HCT116 (cell line): ENCODE measurements at regions not wholly inside any gene's neighbourhood (a gene's known extent, or its start where the extent isn't known, plus 50 kb on each side); places are given as distances from the start of the nearest gene placed in this dataset.

ENCODE experiments used
- ATAC-seq: fragments of 200-7000 bp; cut with Tn5 transposase; 2 replicates; pipeline ENCODE4 v1.9.1; 2020; ENCODE audit warnings: mild to moderate bottlenecking, moderate library complexity
- BruUV-seq: library from RNA; stranded (reverse); fragments of 400-500 nt; replicated peaks from 2 replicates; lab custom pipeline; 2021; lab: Mats Ljungman, UMichigan
- CTCF ChIA-PET: fragments of 300-600 bp; sonication (Branson Sonifier 250); formaldehyde crosslinking; loops from one replicate; lab custom pipeline; 2021; ENCODE audit warnings: antibody characterized with exemption; lab: Charles Lee
- POLR2A ChIA-PET: fragments of 300-600, 350-600 bp; sonication (Branson Sonifier 250); formaldehyde crosslinking; loops from one replicate; lab custom pipeline; 2021; ENCODE audit warnings: antibody characterized with exemption; lab: Charles Lee
- RAD21 ChIA-PET, 2 experiments: fragments of 300-600 bp; sonication (Branson Sonifier 250); formaldehyde crosslinking; loops; one replicate each; lab custom pipeline; 2023; ENCODE audit warnings: low total read pairs in 2 of 2; ENCODE audit not compliant: uncharacterized antibody in 2 of 2, unreplicated experiment in 2 of 2, low non-redundant PET in 1 of 2; lab: Charles Lee
- DNase-seq: peaks from one replicate; pipeline ENCODE4 v3.0.0-alpha.2; 2010; ENCODE audit warnings: low read depth, low spot score
- H2AFZ ChIP-seq: fragments of 200-600 bp; shearing (Covaris generic), sonication (generic); 2 replicates; pipeline ENCODE4 v1.6.1; 2017; ENCODE audit warnings: low read depth, mixed run types, mixed read lengths, antibody characterized with exemption, low read length; ENCODE audit not compliant: poor library complexity, severe bottlenecking
- H3K27ac ChIP-seq: 2 replicates; pipeline ENCODE4 v1.5.1; 2012; ENCODE audit warnings: low read depth, low read length
- H3K27me3 ChIP-seq: fragments of 200-600 bp; sonication (generic); 2 replicates; pipeline ENCODE4 v1.6.1; 2016; ENCODE audit warnings: mixed run types, low read length, mixed read lengths; ENCODE audit not compliant: insufficient read depth
- H3K36me3 ChIP-seq, 2 experiments: fragments of 200-500 bp in 1 of 2; fragments of 200-600 bp in 1 of 2; sonication (Bioruptor generic) in 1 of 2; sonication (generic) in 1 of 2; 2 replicates each; pipeline versions ENCODE4 v1.5.1 to v1.6.1; 2014 to 2016; ENCODE audit warnings: low read length in 2 of 2, inconsistent platforms in 1 of 2, mixed read lengths in 1 of 2, mixed run types in 1 of 2; ENCODE audit not compliant: insufficient read depth in 2 of 2, control insufficient read depth in 1 of 2
- H3K4me1 ChIP-seq, 2 experiments: fragments of 200-600 bp in 1 of 2; sonication (generic) in 1 of 2; 2 replicates each; pipeline versions ENCODE4 v1.5.1 to v1.6.1; 2012 to 2017; ENCODE audit warnings: low read length in 2 of 2, inconsistent platforms in 1 of 2, mild to moderate bottlenecking in 1 of 2, mixed read lengths in 1 of 2, mixed run types in 1 of 2, moderate library complexity in 1 of 2; ENCODE audit not compliant: insufficient read depth in 2 of 2, control insufficient read depth in 1 of 2
- H3K4me2 ChIP-seq: fragments of 200-600 bp; sonication (generic); 2 replicates; pipeline ENCODE4 v1.6.1; 2017; ENCODE audit warnings: mixed run types, low read length, mixed read lengths
- H3K4me3 ChIP-seq, 2 experiments: fragments of 200-600 bp in 1 of 2; sonication (generic) in 1 of 2; replicated peaks in 1 of 2; 2 replicates each; pipeline ENCODE4 v1.5.1; 2011 to 2016; ENCODE audit warnings: low read length in 2 of 2, control low read depth in 1 of 2, low read depth in 1 of 2, mild to moderate bottlenecking in 1 of 2, mixed read lengths in 1 of 2, mixed run types in 1 of 2
- H3K79me2 ChIP-seq: fragments of 200-600 bp; sonication (generic); 2 replicates; pipeline ENCODE4 v1.6.1; 2017; ENCODE audit warnings: mild to moderate bottlenecking, mixed run types, low read length, moderate library complexity, mixed read lengths; ENCODE audit not compliant: insufficient read depth
- H3K9ac ChIP-seq: fragments of 200-600 bp; sonication (generic); 2 replicates; pipeline ENCODE4 v1.6.1; 2016; ENCODE audit warnings: low read length, mixed read lengths
- H3K9me2 ChIP-seq: fragments of 200-600 bp; sonication (generic), shearing (Covaris generic); 2 replicates; pipeline ENCODE4 v1.6.1; 2017; ENCODE audit warnings: mixed run types, mild to moderate bottlenecking, moderate library complexity; ENCODE audit not compliant: insufficient read depth
- H3K9me3 ChIP-seq, 2 experiments: fragments of 200-500 bp in 1 of 2; fragments of 200-600 bp in 1 of 2; sonication (Bioruptor generic) in 1 of 2; sonication (generic) in 1 of 2; 2 replicates each; pipeline ENCODE4 v1.6.1; 2014 to 2017; ENCODE audit warnings: low read length in 2 of 2, mixed read lengths in 2 of 2, inconsistent platforms in 1 of 2, low read depth in 1 of 2, mild to moderate bottlenecking in 1 of 2, mixed run types in 1 of 2, moderate library complexity in 1 of 2; ENCODE audit not compliant: control insufficient read depth in 1 of 2, insufficient read depth in 1 of 2
- H4K20me1 ChIP-seq: fragments of 200-600 bp; sonication (generic), shearing (Covaris generic); 2 replicates; pipeline ENCODE4 v1.6.1; 2017; ENCODE audit warnings: mixed run types, mild to moderate bottlenecking, moderate library complexity; ENCODE audit not compliant: insufficient read depth
- EGR1 ChIP-seq: IDR thresholded peaks from 2 replicates; pipeline ENCODE4 v1.6.1; 2012; ENCODE audit warnings: low read depth
- ELF1 ChIP-seq: IDR thresholded peaks from 2 replicates; pipeline ENCODE4 v1.6.1; 2012; ENCODE audit warnings: low read depth, borderline replicate concordance
- EZH2 ChIP-seq: fragments of 200-600 bp; sonication (generic); IDR thresholded peaks from 2 replicates; pipeline ENCODE4 v1.6.1; 2017; ENCODE audit warnings: antibody characterized with exemption, mixed run types
- EZH2phosphoT487 ChIP-seq: fragments of 200-600 bp; IDR thresholded peaks from 2 replicates; pipeline ENCODE4 v1.6.1; 2018; ENCODE audit warnings: antibody characterized with exemption, borderline replicate concordance
- FOSL1 ChIP-seq: IDR thresholded peaks from 2 replicates; pipeline ENCODE4 v1.6.1; 2012; ENCODE audit warnings: low read depth
- JUND ChIP-seq: IDR thresholded peaks from 2 replicates; pipeline ENCODE4 v1.6.1; 2012
- MAX ChIP-seq: IDR thresholded peaks from 2 replicates; pipeline ENCODE4 v1.6.1; 2012
- POLR2A ChIP-seq: IDR thresholded peaks from 2 replicates; pipeline ENCODE4 v1.7.0; 2011; ENCODE audit warnings: borderline replicate concordance; ENCODE audit not compliant: insufficient read depth, insufficient read length; ENCODE audit errors: extremely low read depth
- POLR2AphosphoS5 ChIP-seq: IDR thresholded peaks from 2 replicates; pipeline ENCODE4 v1.6.1; 2011; ENCODE audit warnings: mild to moderate bottlenecking, low read depth, low read length, moderate library complexity
- RAD21 ChIP-seq: IDR thresholded peaks from 2 replicates; pipeline ENCODE4 v1.6.1; 2012; ENCODE audit warnings: low read depth, mild to moderate bottlenecking
- SP1 ChIP-seq: IDR thresholded peaks from 2 replicates; pipeline ENCODE4 v1.6.1; 2012; ENCODE audit warnings: low read depth
- SRF ChIP-seq: IDR thresholded peaks from 2 replicates; pipeline ENCODE4 v1.6.1; 2012; ENCODE audit warnings: low read depth
- TCF7L2 ChIP-seq: IDR thresholded peaks from 2 replicates; pipeline ENCODE4 v1.7.0; 2011; ENCODE audit warnings: borderline replicate concordance, inconsistent platforms; ENCODE audit not compliant: insufficient read depth, insufficient read length; ENCODE audit errors: extremely low read depth
- YY1 ChIP-seq: IDR thresholded peaks from 2 replicates; pipeline ENCODE4 v1.6.1; 2011; ENCODE audit warnings: low read length, low read depth, moderate library complexity, mild to moderate bottlenecking; ENCODE audit not compliant: insufficient replicate concordance; ENCODE audit errors: extremely low read depth
- ZFX ChIP-seq: fragments of 450-650 bp; IDR thresholded peaks from 2 replicates; pipeline ENCODE4 v1.6.1; 2017
- intact Hi-C: fragments of 100-400 bp; cut with micrococcal nuclease; formaldehyde crosslinking; loops from 2 replicates; pipeline ENCODE4 v1.10.0; 2022
- TF ChIP-seq, protein P1 (sequence below): IDR thresholded peaks from 2 replicates; pipeline ENCODE4 v1.6.1; 2011; ENCODE audit warnings: mild to moderate bottlenecking, low read length, moderate library complexity; ENCODE audit not compliant: insufficient replicate concordance; ENCODE audit errors: extremely low read depth
- TF ChIP-seq, protein P2 (sequence below): IDR thresholded peaks from 2 replicates; pipeline ENCODE4 v1.6.1; 2012

DNA sequence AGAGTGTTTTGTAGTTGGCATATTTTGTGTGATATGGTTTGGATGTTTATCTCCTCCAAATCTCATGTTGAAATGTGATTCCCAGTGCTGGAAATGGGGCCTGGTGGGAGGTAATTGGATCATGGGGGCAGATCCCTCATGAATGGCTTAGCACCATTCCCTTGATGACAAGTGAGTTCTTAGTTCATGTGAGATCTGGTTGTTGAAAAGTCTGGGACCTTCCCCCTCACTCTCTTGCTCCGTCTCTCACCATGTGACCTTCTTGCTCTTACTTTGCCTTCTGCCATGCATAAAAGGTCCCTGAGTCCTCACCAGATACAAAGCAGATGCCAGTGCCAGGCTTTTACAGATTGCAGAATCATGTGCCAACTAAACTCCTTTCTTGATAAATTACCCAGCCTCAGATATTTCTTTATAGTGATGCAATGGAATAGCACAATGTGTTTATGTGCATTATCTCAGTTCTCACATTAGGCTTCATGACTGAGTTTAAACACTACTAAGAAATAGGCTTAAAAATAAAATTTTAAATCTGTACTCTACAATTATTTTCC is 1348.8 kb downstream of the STIM2 start:
- Histone ChIP-seq H3K9me3 (no peaks in the 10 kb centered on the region), H3K36me3 (no peaks in the 10 kb centered on the region), H2AFZ (no peak overlapping the region), H3K27me3 (no peaks in the 10 kb centered on the region), H3K9ac (no peak overlapping the region), H4K20me1 (no peaks in the 10 kb centered on the region), H3K9me2 (no peaks in the 10 kb centered on the region), H3K79me2 (no peaks in the 10 kb centered on the region), H3K4me1 (no peaks in the 10 kb centered on the region), H3K27ac (no peak overlapping the region), H3K4me2 (no peak overlapping the region), H3K4me3 (no peak overlapping the region)
- DNase-seq (no peak), ATAC-seq (no peak)
- POLR2A ChIA-PET = no interaction called here
- no TSS peak for BruUV-seq
- intact Hi-C loops = no loop called here
- CTCF ChIA-PET = no interaction called here
- RAD21 ChIA-PET = no interaction called here
- TF ChIP-seq, protein P1, sequence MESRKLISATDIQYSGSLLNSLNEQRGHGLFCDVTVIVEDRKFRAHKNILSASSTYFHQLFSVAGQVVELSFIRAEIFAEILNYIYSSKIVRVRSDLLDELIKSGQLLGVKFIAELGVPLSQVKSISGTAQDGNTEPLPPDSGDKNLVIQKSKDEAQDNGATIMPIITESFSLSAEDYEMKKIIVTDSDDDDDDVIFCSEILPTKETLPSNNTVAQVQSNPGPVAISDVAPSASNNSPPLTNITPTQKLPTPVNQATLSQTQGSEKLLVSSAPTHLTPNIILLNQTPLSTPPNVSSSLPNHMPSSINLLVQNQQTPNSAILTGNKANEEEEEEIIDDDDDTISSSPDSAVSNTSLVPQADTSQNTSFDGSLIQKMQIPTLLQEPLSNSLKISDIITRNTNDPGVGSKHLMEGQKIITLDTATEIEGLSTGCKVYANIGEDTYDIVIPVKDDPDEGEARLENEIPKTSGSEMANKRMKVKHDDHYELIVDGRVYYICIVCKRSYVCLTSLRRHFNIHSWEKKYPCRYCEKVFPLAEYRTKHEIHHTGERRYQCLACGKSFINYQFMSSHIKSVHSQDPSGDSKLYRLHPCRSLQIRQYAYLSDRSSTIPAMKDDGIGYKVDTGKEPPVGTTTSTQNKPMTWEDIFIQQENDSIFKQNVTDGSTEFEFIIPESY = no peak
- TF ChIP-seq ZFX (no peak), RAD21 (no peak), POLR2AphosphoS5 (no peak), EZH2 (no peak), TCF7L2 (no peak), EGR1 (no peak), SP1 (no peak), ELF1 (no peak), POLR2A (no peak), MAX (no peak), SRF (no peak), JUND (no peak), EZH2phosphoT487 (no peak), FOSL1 (no peak), YY1 (no peak)
- TF ChIP-seq, protein P2, sequence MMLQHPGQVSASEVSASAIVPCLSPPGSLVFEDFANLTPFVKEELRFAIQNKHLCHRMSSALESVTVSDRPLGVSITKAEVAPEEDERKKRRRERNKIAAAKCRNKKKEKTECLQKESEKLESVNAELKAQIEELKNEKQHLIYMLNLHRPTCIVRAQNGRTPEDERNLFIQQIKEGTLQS = no peak
